KMS-11 (cell line): ENCODE measurements at regions not wholly inside any gene's neighbourhood (a gene's known extent, or its start where the extent isn't known, plus 50 kb on each side); places are given as distances from the start of the nearest gene placed in this dataset.

Experiments
- H2AFZ ChIP-seq: fragments of 200-600 bp; sonication (generic); 2 replicates; pipeline ENCODE4 v1.6.1; 2016; ENCODE audit warnings: antibody characterized with exemption, mixed run types, low read depth
- H3K27ac ChIP-seq: fragments of 200-600 bp; sonication (generic); 2 replicates; pipeline ENCODE4 v1.6.1; 2016; ENCODE audit warnings: mild to moderate bottlenecking, mixed run types
- H3K27me3 ChIP-seq: fragments of 200-600 bp; sonication (generic); 2 replicates; pipeline ENCODE4 v1.6.1; 2017; ENCODE audit warnings: mild to moderate bottlenecking, low read depth, mixed run types, moderate library complexity; ENCODE audit not compliant: insufficient read depth
- H3K36me3 ChIP-seq: fragments of 200-600 bp; sonication (generic); 2 replicates; pipeline ENCODE4 v1.6.1; 2017; ENCODE audit warnings: mild to moderate bottlenecking, mixed run types; ENCODE audit not compliant: insufficient read depth
- H3K4me1 ChIP-seq: fragments of 200-600 bp; sonication (generic); 2 replicates; pipeline ENCODE4 v1.6.1; 2016; ENCODE audit warnings: mild to moderate bottlenecking, low read depth, mixed run types; ENCODE audit not compliant: poor library complexity, severe bottlenecking
- H3K4me2 ChIP-seq: fragments of 200-600 bp; sonication (generic); 2 replicates; pipeline ENCODE4 v1.7.0; 2016; ENCODE audit warnings: mild to moderate bottlenecking, mixed run types
- H3K4me3 ChIP-seq: fragments of 200-600 bp; sonication (generic); IDR thresholded peaks from 2 replicates; pipeline ENCODE4 v1.6.1; 2017; ENCODE audit warnings: low read depth, low read length, mixed read lengths; ENCODE audit not compliant: insufficient read depth
- H3K79me2 ChIP-seq: fragments of 200-600 bp; sonication (generic); 2 replicates; pipeline ENCODE4 v1.6.1; 2016; ENCODE audit warnings: low read depth, mixed run types; ENCODE audit not compliant: insufficient read depth
- H3K9ac ChIP-seq: fragments of 200-600 bp; sonication (generic); 2 replicates; pipeline ENCODE4 v1.6.1; 2016; ENCODE audit warnings: mild to moderate bottlenecking, mixed run types
- H4K20me1 ChIP-seq: fragments of 200-600 bp; sonication (generic); 2 replicates; pipeline ENCODE4 v1.6.1; 2016; ENCODE audit warnings: mild to moderate bottlenecking, mixed run types; ENCODE audit not compliant: insufficient read depth
- CTCF ChIP-seq: fragments of 200-600 bp; sonication (generic); conservative IDR thresholded peaks from 2 replicates; pipeline ENCODE4 v1.6.1; 2017; ENCODE audit warnings: low read depth, mild to moderate bottlenecking, antibody characterized with exemption, low read length, moderate library complexity, mixed read lengths

DNA sequence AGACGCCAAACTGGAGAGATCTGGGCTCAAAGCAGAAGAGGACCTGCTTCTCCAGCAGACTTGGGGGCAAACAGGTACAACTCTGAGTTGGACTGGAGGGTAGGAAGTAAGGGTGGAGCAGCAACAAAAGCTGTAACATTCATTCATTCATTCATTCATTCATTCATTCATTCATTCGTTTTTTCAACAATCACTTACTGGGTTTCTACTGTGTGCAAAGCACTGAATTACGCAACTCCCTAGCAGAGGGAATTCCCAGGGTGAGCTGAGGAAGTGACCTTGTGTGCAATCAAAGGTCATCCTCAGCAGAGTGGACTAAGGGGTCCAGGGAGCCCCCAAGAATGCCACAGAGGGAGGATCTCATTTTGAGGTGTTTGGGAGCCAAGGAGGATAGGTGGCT is 231.1 kb upstream of the SDK2 start:
- Histone ChIP-seq H3K79me2 (no peaks in the 10 kb centered on the region), H3K4me3 (no peak overlapping the region), H4K20me1 (no peaks in the 10 kb centered on the region), H3K4me1 (no peaks in the 10 kb centered on the region), H3K36me3 (no peaks in the 10 kb centered on the region), H3K27ac (no peak overlapping the region), H2AFZ (no peak overlapping the region), H3K9ac (no peak overlapping the region), H3K27me3 (peaks cover 27% of the 10 kb centered on the region), H3K4me2 (no peak overlapping the region)
- no peak for TF ChIP-seq CTCF

DNA sequence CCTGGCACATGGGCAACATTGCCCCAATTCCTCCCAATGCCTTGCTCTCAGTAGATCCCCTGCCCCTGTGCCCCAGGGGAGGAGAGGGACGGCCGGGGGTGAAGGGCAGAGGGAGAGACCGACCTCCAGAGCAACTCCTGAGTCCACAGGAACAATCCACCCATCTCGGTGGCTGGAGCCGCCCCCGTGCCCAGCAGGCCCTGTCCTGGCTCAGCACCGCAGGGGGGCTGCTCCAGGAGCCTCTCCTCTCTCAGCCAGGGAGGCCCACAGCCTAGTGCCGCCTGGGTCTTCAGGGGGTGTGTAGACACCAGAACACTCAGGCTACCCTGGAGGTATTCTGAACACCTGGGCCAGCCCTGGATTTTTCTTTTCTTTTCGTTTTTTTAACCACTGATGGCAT is 233.7 kb upstream of the SDK2 start:
- Histone ChIP-seq H3K27ac (no peak overlapping the region), H4K20me1 (no peaks in the 10 kb centered on the region), H3K4me3 (no peak overlapping the region), H2AFZ (no peak overlapping the region), H3K27me3 (peaks cover 42% of the 10 kb centered on the region), H3K36me3 (no peaks in the 10 kb centered on the region), H3K79me2 (no peaks in the 10 kb centered on the region), H3K4me2 (no peak overlapping the region), H3K4me1 (no peaks in the 10 kb centered on the region), H3K9ac (no peak overlapping the region)
- TF ChIP-seq CTCF, result no peak

DNA sequence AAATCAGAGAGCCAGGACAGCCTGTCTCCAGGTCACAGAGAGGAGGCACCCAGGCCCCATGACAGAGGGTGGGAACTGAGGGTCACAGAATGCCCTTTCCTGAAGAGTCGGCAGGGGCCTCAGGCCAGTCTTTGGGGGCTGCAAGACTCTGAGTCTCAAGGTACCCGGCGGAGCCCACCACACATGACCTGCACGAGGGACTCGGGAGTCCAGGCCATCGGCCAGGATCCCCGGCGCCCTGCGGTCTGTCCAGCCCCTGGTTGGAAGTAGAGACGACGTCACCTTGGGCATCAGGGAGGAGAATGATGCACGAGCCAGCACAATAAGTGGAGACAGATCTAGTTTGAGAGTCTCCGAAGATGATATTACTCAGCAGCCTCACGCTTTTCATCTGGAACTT is 234.7 kb upstream of the SDK2 start:
- Histone ChIP-seq H4K20me1 (no peaks in the 10 kb centered on the region), H3K4me2 (no peak overlapping the region), H3K27me3 (peaks cover 44% of the 10 kb centered on the region), H2AFZ (no peak overlapping the region), H3K4me3 (no peak overlapping the region), H3K79me2 (no peaks in the 10 kb centered on the region), H3K36me3 (no peaks in the 10 kb centered on the region), H3K4me1 (no peaks in the 10 kb centered on the region), H3K9ac (no peak overlapping the region), H3K27ac (no peak overlapping the region)
- no peak for TF ChIP-seq CTCF

- no peak for TF ChIP-seq CTCF
- Histone ChIP-seq H4K20me1 (no peaks in the 10 kb centered on the region), H3K4me1 (no peaks in the 10 kb centered on the region), H3K79me2 (no peaks in the 10 kb centered on the region), H2AFZ (no peak overlapping the region), H3K27ac (no peak overlapping the region), H3K36me3 (no peaks in the 10 kb centered on the region), H3K27me3 (peaks cover 44% of the 10 kb centered on the region), H3K9ac (no peak overlapping the region), H3K4me2 (no peak overlapping the region), H3K4me3 (no peak overlapping the region)
Observed at GRCh38 chr17:73879987-73880386, 235.7 kb upstream of the SDK2 start.

DNA sequence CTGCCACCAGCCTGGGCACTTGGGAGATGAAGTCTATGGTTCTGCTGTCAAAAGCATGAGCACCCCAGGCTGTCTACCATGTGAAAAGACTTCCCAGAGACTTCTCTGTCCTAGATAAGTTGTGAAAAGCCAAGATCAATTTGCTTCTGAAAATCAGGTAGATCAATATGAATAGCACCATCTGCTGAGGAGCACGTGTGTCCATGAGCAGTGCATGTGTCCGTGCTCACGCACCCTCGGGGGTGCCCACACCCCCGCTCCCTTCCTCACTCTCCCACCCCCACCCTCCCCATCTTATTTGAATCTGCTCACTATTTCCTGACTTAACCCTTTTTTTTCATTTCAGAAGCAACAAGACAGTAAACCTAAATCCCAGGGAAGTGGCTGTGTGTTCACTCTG is 238.3 kb upstream of the SDK2 start:
- Histone ChIP-seq H3K9ac (no peak overlapping the region), H3K4me2 (no peak overlapping the region), H3K4me3 (no peak overlapping the region), H3K27me3 (peaks cover 39% of the 10 kb centered on the region), H4K20me1 (no peaks in the 10 kb centered on the region), H3K27ac (no peak overlapping the region), H3K79me2 (no peaks in the 10 kb centered on the region), H3K4me1 (no peaks in the 10 kb centered on the region), H3K36me3 (no peaks in the 10 kb centered on the region), H2AFZ (no peak overlapping the region)
- TF ChIP-seq CTCF, result no peak
